AG09319 (cell line): ENCODE measurements at regions not wholly inside any gene's neighbourhood (a gene's known extent, or its start where the extent isn't known, plus 50 kb on each side); places are given as distances from the start of the nearest gene placed in this dataset.

Source experiments
- DNase-seq: peaks from one replicate; pipeline ENCODE4 v3.0.0-alpha.2; 2010; ENCODE audit warnings: low read depth; ENCODE audit errors: extremely low read depth
- TF ChIP-seq, protein P1 (sequence below): IDR thresholded peaks from 2 replicates; pipeline ENCODE4 v1.5.1; 2011; ENCODE audit warnings: low read depth, mild to moderate bottlenecking, inconsistent platforms, low read length, moderate library complexity

GRCh38 chr2:77608510-77608909 is 86.3 kb upstream of the LRRTM4 start:
- no peak for DNase-seq
- TF ChIP-seq, protein P1, sequence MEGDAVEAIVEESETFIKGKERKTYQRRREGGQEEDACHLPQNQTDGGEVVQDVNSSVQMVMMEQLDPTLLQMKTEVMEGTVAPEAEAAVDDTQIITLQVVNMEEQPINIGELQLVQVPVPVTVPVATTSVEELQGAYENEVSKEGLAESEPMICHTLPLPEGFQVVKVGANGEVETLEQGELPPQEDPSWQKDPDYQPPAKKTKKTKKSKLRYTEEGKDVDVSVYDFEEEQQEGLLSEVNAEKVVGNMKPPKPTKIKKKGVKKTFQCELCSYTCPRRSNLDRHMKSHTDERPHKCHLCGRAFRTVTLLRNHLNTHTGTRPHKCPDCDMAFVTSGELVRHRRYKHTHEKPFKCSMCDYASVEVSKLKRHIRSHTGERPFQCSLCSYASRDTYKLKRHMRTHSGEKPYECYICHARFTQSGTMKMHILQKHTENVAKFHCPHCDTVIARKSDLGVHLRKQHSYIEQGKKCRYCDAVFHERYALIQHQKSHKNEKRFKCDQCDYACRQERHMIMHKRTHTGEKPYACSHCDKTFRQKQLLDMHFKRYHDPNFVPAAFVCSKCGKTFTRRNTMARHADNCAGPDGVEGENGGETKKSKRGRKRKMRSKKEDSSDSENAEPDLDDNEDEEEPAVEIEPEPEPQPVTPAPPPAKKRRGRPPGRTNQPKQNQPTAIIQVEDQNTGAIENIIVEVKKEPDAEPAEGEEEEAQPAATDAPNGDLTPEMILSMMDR, result no peak

- TF ChIP-seq, protein P1, result no peak
Observed at GRCh38 chr2:77629539-77629938, 107.4 kb upstream of the LRRTM4 start.

GRCh38 chr2:77631007-77631406 is 108.8 kb upstream of the LRRTM4 start:
- TF ChIP-seq, protein P1, result no peak
- DNase-seq, result no peak

More at GRCh38 chr2:77629539-77629938, 107.4 kb upstream of the LRRTM4 start:
- DNase-seq, result no peak

- TF ChIP-seq, protein P1, result no peak
- no peak for DNase-seq
Observed at GRCh38 chr2:77633601-77634000, 111.4 kb upstream of the LRRTM4 start.

DNA sequence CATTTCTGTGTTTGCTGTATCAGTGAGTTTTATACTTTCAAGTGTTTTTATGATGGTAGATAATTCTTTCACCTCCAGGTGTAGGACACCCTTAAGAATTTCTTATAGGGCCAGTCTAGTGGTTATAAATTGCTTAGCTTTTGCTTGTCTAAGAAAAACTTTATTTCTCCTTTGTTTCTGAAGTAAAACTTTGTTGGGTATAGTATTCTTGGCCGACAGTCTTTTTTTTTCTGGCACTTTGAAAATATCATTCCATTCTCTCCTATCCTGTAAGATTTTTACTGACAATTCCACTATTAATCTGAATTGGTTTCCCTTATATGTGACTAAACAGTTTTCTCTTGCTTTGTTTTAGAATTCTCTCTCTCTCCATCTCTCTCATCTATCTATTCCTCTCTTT is 118.7 kb upstream of the LRRTM4 start:
- TF ChIP-seq, protein P1, result no peak
- DNase-seq, result no peak

- TF ChIP-seq, protein P1, result no peak
- no peak for DNase-seq
Observed at GRCh38 chr2:77642339-77642738, 120.2 kb upstream of the LRRTM4 start.

DNA sequence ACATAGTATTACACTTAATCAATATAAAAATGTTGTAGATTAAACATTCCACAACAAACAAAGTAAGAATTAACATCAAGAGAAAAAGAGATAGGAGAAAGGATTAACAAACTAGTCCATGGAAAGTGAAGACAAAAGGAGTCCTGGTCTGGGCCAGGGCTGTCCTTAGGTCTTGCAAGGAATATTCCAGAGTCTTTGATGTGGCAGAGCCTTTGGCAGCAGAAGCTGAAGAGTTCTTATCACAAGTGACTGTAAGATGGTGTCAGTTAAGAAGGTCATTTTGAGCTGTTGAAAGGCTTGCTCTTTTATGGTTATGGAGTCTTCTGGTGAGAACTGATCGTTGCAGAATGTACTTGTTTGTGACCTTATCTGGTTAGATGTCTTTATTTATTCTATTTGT is 127.7 kb upstream of the LRRTM4 start:
- TF ChIP-seq, protein P1, result no peak
- no peak for DNase-seq
